ENCODE measurements at regions not wholly inside any gene's neighbourhood (a gene's known extent, or its start where the extent isn't known, plus 50 kb on each side); places are given as distances from the start of the nearest gene placed in this dataset.

- no peak for TF ChIP-seq CTCF (IDR thresholded peaks at IDR 0.05; ENCODE audit: low read depth, low read length, missing input control)
- TF ChIP-seq SP1 (IDR thresholded peaks at IDR 0.05): no peak
- no peak for TF ChIP-seq RAD21 (IDR thresholded peaks at IDR 0.05)
- no peak for TF ChIP-seq MAX (IDR thresholded peaks at IDR 0.05)
- no peak for TF ChIP-seq YY1 (IDR thresholded peaks at IDR 0.05)
Measured at GRCh38 chr6:25181350-25181724, 97.8 kb upstream of the CARMIL1 start.

Measured in liver (tissue), 3 donors.